RCC 7860 (cell line): ENCODE measurements at regions not wholly inside any gene's neighbourhood (a gene's known extent, or its start where the extent isn't known, plus 50 kb on each side); places are given as distances from the start of the nearest gene placed in this dataset.

ENCODE experiments used
- DNase-seq: peaks from one replicate; pipeline ENCODE4 v3.0.0-alpha.2; 2015; ENCODE audit warnings: low spot score
- FAIRE-seq: peaks from 2 replicates; lab custom pipeline; 2012; peaks lifted over from hg19 to GRCh38; lab: Jason Lieb, UNC

GRCh38 chr4:20625426-20625825 is 74.8 kb upstream of the PACRGL start:
- FAIRE-seq: no peak
- DNase-seq: no peak

GRCh38 chr4:20626326-20627005 is 73.8 kb upstream of the PACRGL start:
- FAIRE-seq (no peak), DNase-seq (no peak)

GRCh38 chr4:20627866-20628265 is 72.4 kb upstream of the PACRGL start:
- no peak for FAIRE-seq

GRCh38 chr4:20629186-20630106 is 70.8 kb upstream of the PACRGL start:
- DNase-seq (no peak), FAIRE-seq (no peak)

More at GRCh38 chr4:20627866-20628265, 72.4 kb upstream of the PACRGL start:
- no peak for DNase-seq

GRCh38 chr4:20638825-20639224 is 61.4 kb upstream of the PACRGL start:
- DNase-seq: no peak

GRCh38 chr4:20639346-20639745 is 60.9 kb upstream of the PACRGL start:
- DNase-seq (no peak), FAIRE-seq (no peak)

More at GRCh38 chr4:20638825-20639224, 61.4 kb upstream of the PACRGL start:
- no peak for FAIRE-seq

- FAIRE-seq (no peak), DNase-seq (no peak)
Measured at GRCh38 chr4:20640989-20641388, 59.3 kb upstream of the PACRGL start.

GRCh38 chr4:20641976-20642375 is 58.3 kb upstream of the PACRGL start:
- FAIRE-seq (no peak), DNase-seq (no peak)

GRCh38 chr4:20643631-20644030 is 56.6 kb upstream of the PACRGL start:
- FAIRE-seq (no peak), DNase-seq (no peak)

GRCh38 chr4:20645236-20645635 is 55.0 kb upstream of the PACRGL start:
- peak; percentile 52 for DNase-seq
- peak; percentile 90 for FAIRE-seq

- no peak for FAIRE-seq
- no peak for DNase-seq
Measured at GRCh38 chr4:20646287-20646686, 54.0 kb upstream of the PACRGL start.
